SH-SY5Y (cell line): ENCODE measurements at regions not wholly inside any gene's neighbourhood (a gene's known extent, or its start where the extent isn't known, plus 50 kb on each side); places are given as distances from the start of the nearest gene placed in this dataset.

ENCODE experiments used
- GATA2 ChIP-seq: IDR thresholded peaks from 2 replicates; pipeline ENCODE4 v1.6.1; 2011; ENCODE audit warnings: mild to moderate bottlenecking, low read depth, low read length
- GATA3 ChIP-seq: IDR thresholded peaks from 2 replicates; pipeline ENCODE4 v1.6.1; 2011; ENCODE audit warnings: low read depth, mild to moderate bottlenecking, low read length, moderate library complexity

DNA sequence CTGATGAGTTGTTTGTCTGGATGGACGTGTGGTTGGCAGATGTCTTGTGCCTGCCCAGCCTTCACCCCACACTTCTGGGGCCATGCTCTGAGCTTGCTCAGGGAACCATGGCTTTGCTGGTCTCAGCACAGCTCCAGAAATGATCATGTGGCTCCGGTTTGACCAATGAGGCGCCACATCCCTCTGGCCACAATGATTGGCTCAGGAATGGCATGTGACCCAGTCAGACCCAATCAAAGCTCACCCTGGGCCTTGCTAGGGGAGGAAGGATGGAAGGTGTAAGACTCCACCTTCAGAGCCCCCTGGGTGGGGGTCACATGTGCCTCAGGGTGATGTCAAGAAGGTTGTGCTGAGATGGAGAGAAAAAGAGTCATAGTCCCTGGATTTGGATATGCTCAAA lies 281.6 kb upstream of the SULF2 start:
- TF ChIP-seq GATA2 (no peak), GATA3 (no peak)
